ENCODE measurements at regions not wholly inside any gene's neighbourhood (a gene's known extent, or its start where the extent isn't known, plus 50 kb on each side); places are given as distances from the start of the nearest gene placed in this dataset.

GRCh38 chr5:91521785-91522184 lies 138.7 kb upstream of the ARRDC3 start:
- H3K27ac ChIP-seq = no peak overlapping the region
- TF ChIP-seq, protein P1, sequence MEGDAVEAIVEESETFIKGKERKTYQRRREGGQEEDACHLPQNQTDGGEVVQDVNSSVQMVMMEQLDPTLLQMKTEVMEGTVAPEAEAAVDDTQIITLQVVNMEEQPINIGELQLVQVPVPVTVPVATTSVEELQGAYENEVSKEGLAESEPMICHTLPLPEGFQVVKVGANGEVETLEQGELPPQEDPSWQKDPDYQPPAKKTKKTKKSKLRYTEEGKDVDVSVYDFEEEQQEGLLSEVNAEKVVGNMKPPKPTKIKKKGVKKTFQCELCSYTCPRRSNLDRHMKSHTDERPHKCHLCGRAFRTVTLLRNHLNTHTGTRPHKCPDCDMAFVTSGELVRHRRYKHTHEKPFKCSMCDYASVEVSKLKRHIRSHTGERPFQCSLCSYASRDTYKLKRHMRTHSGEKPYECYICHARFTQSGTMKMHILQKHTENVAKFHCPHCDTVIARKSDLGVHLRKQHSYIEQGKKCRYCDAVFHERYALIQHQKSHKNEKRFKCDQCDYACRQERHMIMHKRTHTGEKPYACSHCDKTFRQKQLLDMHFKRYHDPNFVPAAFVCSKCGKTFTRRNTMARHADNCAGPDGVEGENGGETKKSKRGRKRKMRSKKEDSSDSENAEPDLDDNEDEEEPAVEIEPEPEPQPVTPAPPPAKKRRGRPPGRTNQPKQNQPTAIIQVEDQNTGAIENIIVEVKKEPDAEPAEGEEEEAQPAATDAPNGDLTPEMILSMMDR (IDR thresholded peaks at IDR 0.05) = no peak
- H3K4me3 ChIP-seq = no peak overlapping the region
- no peak for DNase-seq (ENCODE audit: low spot score)

- TF ChIP-seq, protein P1 (IDR thresholded peaks at IDR 0.05) = no peak
- Histone ChIP-seq H3K4me3 (no peak overlapping the region), H3K27ac (no peak overlapping the region)
- DNase-seq (ENCODE audit: low spot score) = no peak
These were observed 138.2 kb upstream of the ARRDC3 start for GRCh38 chr5:91521334-91521733.

DNA sequence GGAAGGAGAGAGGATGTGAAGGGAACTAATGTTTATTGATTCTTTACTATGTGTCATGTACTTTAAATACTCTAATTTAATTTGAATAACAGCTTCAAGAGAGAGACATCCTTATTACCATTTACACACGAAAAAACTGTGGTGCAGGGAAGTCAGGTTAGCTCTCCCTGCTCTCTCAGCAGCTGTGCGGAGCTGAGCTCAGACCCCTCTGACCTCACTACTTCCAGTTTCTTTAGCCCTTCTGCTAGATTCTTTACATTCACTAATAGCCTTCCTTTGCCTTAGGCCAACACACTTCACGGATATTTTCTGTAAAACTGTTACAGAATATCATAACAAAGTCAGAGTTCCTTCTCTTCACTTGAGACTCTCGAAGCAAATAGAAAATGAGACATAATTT lies 131.3 kb upstream of the ARRDC3 start:
- Histone ChIP-seq H3K4me3 (no peak overlapping the region), H3K27ac (no peak overlapping the region)
- no peak for DNase-seq (ENCODE audit: low spot score)
- TF ChIP-seq, protein P1 (IDR thresholded peaks at IDR 0.05) = no peak

- no peak for DNase-seq (ENCODE audit: low spot score)
- no peak overlapping the region for H3K4me3 ChIP-seq
- TF ChIP-seq, protein P1 (IDR thresholded peaks at IDR 0.05) = no peak
- H3K27ac ChIP-seq = no peak overlapping the region
These were observed 120.2 kb upstream of the ARRDC3 start for GRCh38 chr5:91503321-91503720.

- H3K4me3 ChIP-seq = no peak overlapping the region
- DNase-seq (ENCODE audit: low spot score) = no peak
- TF ChIP-seq, protein P1 (IDR thresholded peaks at IDR 0.05) = no peak
These were observed 117.6 kb upstream of the ARRDC3 start for GRCh38 chr5:91500758-91501157.

DNA sequence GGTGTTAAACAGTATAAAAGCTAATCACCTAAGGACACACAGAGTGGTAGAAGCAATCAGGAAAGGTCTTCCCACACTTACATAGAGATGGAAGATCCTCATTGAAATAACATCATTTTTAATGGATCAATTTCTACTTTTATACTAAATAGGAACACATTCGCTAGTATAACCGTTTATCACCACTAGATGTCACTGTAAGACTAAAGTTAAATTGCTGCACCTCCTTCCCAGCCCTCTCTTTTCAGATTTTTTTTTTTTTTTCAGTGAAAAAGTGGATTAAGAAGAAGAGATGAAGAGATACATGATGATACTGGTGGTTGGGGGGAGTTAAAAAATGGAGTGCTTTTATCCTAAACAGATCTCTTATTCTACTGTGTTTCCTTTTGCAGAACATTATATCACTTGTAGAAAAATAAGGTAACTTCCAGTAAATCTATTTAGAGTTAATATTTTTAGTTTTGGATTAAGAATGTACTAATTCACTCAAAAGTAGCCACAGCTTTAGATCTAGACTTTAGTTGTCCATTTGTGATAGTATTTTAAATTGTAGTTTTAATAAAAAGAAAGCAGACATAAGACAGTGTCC lies 116.9 kb upstream of the ARRDC3 start:
- TF ChIP-seq, protein P1 (IDR thresholded peaks at IDR 0.05) = peak; percentile 34
- no peak for DNase-seq (ENCODE audit: low spot score)
- Histone ChIP-seq H3K4me3 (no peak overlapping the region), H3K27ac (no peak overlapping the region)

More at GRCh38 chr5:91500758-91501157, 117.6 kb upstream of the ARRDC3 start:
- no peak overlapping the region for H3K27ac ChIP-seq

GRCh38 chr5:91495699-91496098 lies 112.6 kb upstream of the ARRDC3 start:
- Histone ChIP-seq H3K27ac (no peak overlapping the region), H3K4me3 (no peak overlapping the region)
- no peak for DNase-seq (ENCODE audit: low spot score)
- TF ChIP-seq, protein P1 (IDR thresholded peaks at IDR 0.05) = no peak
